Activated CD4-positive, alpha-beta T cell treated with anti-CD3 and anti-CD28 coated beads, Interleukin-2, amount 10 ng/mL, durations not matched to agents 24 days and 14 days (primary cell): ENCODE measurements at regions not wholly inside any gene's neighbourhood (a gene's known extent, or its start where the extent isn't known, plus 50 kb on each side); places are given as distances from the start of the nearest gene placed in this dataset.

Source experiments
- DNase-seq: peaks from one replicate; pipeline ENCODE4 v3.0.0; 2022
- H3K27ac Mint-ChIP-seq: one replicate; pipeline ENCODE4 v1.8.0; 2022; ENCODE audit warnings: mild to moderate bottlenecking, mixed read lengths
- H3K27me3 Mint-ChIP-seq: one replicate; pipeline ENCODE4 v1.8.0; 2022; ENCODE audit warnings: mixed read lengths
- H3K36me3 Mint-ChIP-seq: one replicate; pipeline ENCODE4 v1.8.0; 2022; ENCODE audit warnings: low read depth, mild to moderate bottlenecking, mixed read lengths
- H3K4me1 Mint-ChIP-seq: one replicate; pipeline ENCODE4 v1.8.0; 2021; ENCODE audit warnings: mixed read lengths
- H3K4me3 Mint-ChIP-seq: one replicate; pipeline ENCODE4 v1.8.0; 2022; ENCODE audit warnings: mild to moderate bottlenecking, moderate library complexity, mixed read lengths
- H3K9me3 Mint-ChIP-seq: one replicate; pipeline ENCODE4 v1.8.0; 2021; ENCODE audit warnings: mixed read lengths
- intact Hi-C: fragments of 100-400 bp; cut with micrococcal nuclease; formaldehyde crosslinking; loops from one replicate; pipeline ENCODE4 v1.15.1; 2023

DNA sequence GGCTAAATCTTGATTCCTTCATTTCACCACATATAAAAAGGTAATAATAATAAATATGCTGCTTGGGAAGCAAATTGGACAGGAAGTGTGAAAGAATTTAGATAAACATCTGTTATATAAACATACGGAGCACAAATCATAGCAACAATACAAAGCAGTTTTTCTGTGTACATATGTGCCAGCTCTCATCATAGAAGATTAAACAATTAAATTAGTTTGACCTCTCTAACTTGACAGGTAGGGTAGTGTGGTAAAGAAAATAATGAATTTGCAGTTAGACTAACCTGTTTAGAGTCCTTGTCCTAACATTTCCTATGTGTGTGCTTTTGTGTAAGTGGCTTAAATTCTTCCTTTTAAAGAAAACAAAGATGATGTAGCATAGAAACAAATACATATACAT is 995.7 kb upstream of the TENM4 start:
- intact Hi-C loops: no loop called here

DNA sequence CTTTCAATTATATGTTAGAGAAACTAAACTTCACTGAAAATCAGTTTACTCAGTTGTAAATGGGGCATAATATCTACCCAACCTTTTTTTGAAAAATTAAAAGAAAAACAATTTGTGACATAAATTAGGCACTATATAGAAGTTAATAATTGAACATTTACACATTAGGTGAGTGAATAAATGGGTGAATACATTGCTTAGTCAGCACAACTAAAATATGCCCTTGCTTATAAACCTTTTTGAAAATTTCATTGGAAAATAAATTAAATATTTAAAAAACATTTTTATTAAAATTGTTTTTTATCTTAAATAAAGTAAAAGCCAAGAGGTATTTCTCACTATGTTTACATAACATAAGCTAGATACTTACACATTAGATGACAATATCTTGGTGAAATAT is 994.5 kb upstream of the TENM4 start:
- intact Hi-C loops: no loop called here
- DNase-seq: no peak
- Mint-ChIP-seq H3K27me3 (no peaks in the 10 kb centered on the region), H3K4me3 (no peak overlapping the region), H3K36me3 (no peaks in the 10 kb centered on the region), H3K9me3 (no peaks in the 10 kb centered on the region), H3K4me1 (no peaks in the 10 kb centered on the region), H3K27ac (no peak overlapping the region)

More for the DNA sequence above, 995.7 kb upstream of the TENM4 start:
- Mint-ChIP-seq H3K27ac (no peak overlapping the region), H3K36me3 (no peaks in the 10 kb centered on the region), H3K27me3 (no peaks in the 10 kb centered on the region), H3K4me3 (no peak overlapping the region), H3K4me1 (no peaks in the 10 kb centered on the region), H3K9me3 (no peaks in the 10 kb centered on the region)
- no peak for DNase-seq

DNA sequence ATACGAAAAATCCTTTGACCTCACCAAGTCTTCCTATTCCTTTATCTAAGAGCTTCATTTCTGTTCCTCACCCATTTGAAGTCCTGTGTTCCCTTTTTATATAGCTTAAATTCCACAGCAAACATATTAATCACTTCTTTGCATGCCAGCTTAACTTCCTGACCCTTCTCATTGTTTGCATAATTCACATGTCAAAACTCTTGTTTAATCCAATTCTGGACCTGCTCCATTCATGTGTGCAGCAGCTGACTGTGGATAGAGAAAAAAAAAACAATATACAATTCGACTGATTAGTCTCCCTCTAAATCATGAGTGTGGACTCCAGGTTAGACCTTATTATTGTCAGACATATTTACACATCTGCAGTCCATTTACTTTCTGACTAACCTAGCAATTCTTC is 991.2 kb upstream of the TENM4 start:
- no peaks in the 10 kb centered on the region for H3K27me3 Mint-ChIP-seq
- DNase-seq: no peak
- no peaks in the 10 kb centered on the region for H3K4me1 Mint-ChIP-seq
- no peaks in the 10 kb centered on the region for H3K36me3 Mint-ChIP-seq
- no peak overlapping the region for H3K4me3 Mint-ChIP-seq
- no peak overlapping the region for H3K27ac Mint-ChIP-seq
- peaks cover 4% of the 10 kb centered on the region for H3K9me3 Mint-ChIP-seq
- intact Hi-C loops: no loop called here

DNA sequence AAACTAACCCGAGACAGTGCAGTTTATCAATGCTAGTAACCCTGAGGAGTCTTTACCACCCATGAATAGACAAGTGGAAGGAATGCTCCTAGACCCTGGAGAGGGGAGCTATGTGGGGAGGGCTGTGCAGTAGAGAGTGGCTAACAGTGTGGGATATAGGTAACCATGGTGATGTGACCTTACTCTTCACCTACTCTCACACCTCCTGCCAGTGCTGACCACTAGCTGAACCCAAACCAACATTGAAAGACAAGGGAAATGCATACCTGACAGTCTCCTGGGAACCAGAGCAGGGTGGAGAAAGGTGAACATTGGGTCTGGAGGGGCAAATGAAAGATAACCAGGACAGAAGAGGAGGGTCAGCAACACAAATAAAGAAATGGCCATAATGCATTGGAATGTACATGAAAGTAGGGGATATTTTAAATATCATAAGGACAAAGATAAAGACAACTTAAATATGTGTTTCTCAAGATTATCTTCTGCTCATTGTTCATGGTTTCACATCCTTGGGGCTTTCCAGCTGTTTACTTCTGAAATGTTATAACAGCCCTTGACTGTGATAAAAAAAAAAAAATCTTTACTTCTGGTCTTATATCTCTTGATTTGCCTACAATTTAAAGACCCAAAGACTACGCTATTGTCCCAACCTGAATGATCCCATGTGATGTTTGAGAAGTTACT is 983.3 kb upstream of the TENM4 start:
- intact Hi-C loops: no loop called here
- no peaks in the 10 kb centered on the region for H3K36me3 Mint-ChIP-seq
- H3K4me3 Mint-ChIP-seq: no peak overlapping the region
- no peak for DNase-seq
- H3K27me3 Mint-ChIP-seq: no peaks in the 10 kb centered on the region
- peaks cover 6% of the 10 kb centered on the region for H3K9me3 Mint-ChIP-seq
- no peak overlapping the region for H3K27ac Mint-ChIP-seq
- H3K4me1 Mint-ChIP-seq: no peaks in the 10 kb centered on the region

DNA sequence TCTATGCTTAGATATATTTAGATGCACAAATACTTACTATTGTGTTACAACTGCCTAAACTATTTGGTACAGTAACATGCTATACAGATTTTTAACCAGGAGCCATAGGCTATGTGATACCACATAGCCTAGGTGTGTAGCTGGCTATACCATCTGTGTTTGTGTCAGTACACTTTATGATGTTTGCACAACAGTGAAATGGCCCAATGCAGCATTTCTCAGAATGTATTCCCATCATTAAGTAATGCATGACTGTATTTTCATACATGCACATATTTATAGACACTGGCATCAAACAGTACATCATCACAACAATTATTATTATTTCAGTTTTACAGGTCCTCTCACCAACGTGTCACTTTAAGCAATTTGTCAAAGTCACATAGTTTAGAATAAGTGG is 979.5 kb upstream of the TENM4 start:
- H3K27ac Mint-ChIP-seq: no peak overlapping the region
- intact Hi-C loops: no loop called here
- no peaks in the 10 kb centered on the region for H3K4me1 Mint-ChIP-seq
- no peak for DNase-seq
- no peaks in the 10 kb centered on the region for H3K36me3 Mint-ChIP-seq
- H3K27me3 Mint-ChIP-seq: no peaks in the 10 kb centered on the region
- peaks cover 8% of the 10 kb centered on the region for H3K9me3 Mint-ChIP-seq
- H3K4me3 Mint-ChIP-seq: no peak overlapping the region

DNA sequence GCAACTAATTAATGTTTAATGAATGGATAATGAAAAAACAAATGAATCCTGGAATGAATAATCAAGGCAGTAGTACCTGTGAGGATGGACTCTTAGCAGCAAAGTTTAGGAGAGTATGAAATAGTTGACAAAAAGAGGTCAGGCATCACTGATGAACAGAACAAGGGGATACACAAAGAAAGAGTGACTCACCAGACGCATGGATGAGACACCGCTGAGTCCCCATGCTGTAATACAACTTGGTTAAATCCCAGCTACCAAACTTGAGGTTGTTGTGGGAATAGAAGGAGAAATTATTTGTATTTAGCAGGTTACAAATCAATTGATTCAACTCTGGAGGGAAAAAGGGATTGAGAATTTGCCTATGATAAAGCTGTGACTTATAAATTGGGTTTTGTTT is 976.9 kb upstream of the TENM4 start:
- H3K9me3 Mint-ChIP-seq: peaks cover 7% of the 10 kb centered on the region
- no peak for DNase-seq
- H3K27ac Mint-ChIP-seq: no peak overlapping the region
- H3K36me3 Mint-ChIP-seq: no peaks in the 10 kb centered on the region
- H3K4me3 Mint-ChIP-seq: no peak overlapping the region
- intact Hi-C loops: no loop called here
- no peaks in the 10 kb centered on the region for H3K27me3 Mint-ChIP-seq
- no peaks in the 10 kb centered on the region for H3K4me1 Mint-ChIP-seq

DNA sequence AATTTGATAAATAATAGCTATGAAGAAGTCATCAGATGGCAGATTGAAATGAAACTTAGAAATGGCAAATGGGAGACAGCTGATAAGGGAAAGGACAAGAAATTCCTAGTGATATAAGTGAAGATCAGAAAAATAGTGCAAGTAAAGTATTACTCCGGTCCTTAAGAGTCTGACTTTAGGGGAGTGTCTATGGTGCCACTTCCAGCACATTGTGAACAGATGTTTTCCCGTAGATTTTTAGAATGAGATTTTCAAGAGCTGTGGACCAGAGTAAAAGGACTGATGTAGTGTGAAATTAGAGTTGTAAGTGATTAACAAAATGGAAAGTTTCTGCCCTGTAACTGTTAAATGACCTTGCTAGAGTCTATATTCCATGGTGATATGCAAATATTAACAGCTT is 974.8 kb upstream of the TENM4 start:
- peaks cover 7% of the 10 kb centered on the region for H3K9me3 Mint-ChIP-seq
- H3K36me3 Mint-ChIP-seq: no peaks in the 10 kb centered on the region
- DNase-seq: no peak
- intact Hi-C loops: no loop called here
- no peak overlapping the region for H3K4me3 Mint-ChIP-seq
- no peaks in the 10 kb centered on the region for H3K27me3 Mint-ChIP-seq
- no peaks in the 10 kb centered on the region for H3K4me1 Mint-ChIP-seq
- no peak overlapping the region for H3K27ac Mint-ChIP-seq

DNA sequence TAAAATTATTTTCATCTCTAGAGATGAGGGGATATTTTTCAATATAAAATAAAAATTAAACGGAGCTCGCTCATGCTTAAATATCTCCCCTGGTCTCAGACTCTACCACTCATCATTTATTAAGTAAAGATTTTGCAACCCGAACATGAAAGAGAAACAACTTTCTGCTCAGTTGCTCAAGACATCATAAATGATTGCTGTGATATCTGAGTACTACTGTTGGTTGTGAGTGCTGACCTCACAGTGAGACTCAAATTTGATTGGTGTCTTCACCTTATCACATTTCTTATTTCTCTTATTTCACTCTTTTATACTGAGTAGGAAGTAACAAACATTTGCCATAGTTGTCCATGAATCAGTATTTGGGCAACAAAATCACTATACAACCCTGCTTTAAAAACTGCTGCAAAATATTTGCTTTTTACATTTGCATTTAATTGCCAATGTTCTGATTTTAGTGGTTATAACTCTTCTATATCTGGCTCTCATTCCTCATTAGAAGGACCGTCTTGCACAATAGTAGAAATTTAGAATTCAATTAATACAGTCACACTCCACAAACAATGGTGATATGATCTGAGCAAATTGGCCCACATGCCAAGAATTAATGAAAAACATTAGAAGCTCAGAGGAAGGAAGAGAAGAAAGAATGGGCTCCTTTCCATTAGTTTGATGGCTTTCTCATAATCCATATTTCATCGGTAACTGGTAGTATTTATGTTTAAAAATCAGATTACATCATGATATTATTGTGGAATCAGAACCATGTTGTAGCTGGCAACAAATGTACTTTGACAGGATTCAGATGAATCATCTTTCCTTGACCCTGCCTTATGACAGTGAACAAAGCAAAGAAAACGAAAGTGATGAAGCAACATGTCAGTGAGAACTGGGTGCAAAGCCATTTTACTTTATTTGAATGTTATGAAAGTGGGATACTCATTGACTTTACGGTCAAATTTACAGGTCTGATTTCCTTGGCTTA is 973.6 kb upstream of the TENM4 start:
- H3K4me3 Mint-ChIP-seq: no peak overlapping the region
- H3K27me3 Mint-ChIP-seq: no peaks in the 10 kb centered on the region
- DNase-seq: no peak
- intact Hi-C loops: no loop called here
- no peak overlapping the region for H3K27ac Mint-ChIP-seq
- H3K36me3 Mint-ChIP-seq: no peaks in the 10 kb centered on the region
- no peaks in the 10 kb centered on the region for H3K4me1 Mint-ChIP-seq
- peaks cover 11% of the 10 kb centered on the region for H3K9me3 Mint-ChIP-seq

DNA sequence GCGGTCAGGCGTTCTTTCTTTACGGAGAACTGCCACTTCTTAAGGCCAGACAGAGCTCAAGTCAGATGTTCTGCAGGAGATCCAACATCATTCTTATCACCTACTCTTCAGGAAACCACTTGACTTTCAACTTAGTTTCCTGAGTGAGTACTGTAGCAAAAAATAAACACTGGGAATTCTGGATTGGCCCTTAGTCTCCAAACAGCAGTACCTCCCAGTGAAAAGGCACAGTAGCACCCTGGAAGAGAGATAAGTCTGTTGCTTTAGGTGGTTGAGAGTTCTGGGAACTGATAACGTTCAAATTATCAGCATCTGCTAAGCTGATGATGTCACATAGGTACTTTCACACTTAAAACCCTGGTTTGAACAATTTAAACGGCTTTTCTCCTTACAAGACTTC is 971.8 kb upstream of the TENM4 start:
- Mint-ChIP-seq H3K27ac (no peak overlapping the region), H3K36me3 (no peaks in the 10 kb centered on the region), H3K4me1 (no peaks in the 10 kb centered on the region), H3K4me3 (no peak overlapping the region), H3K27me3 (no peaks in the 10 kb centered on the region), H3K9me3 (peaks cover 19% of the 10 kb centered on the region)
- no peak for DNase-seq
- intact Hi-C loops: no loop called here

DNA sequence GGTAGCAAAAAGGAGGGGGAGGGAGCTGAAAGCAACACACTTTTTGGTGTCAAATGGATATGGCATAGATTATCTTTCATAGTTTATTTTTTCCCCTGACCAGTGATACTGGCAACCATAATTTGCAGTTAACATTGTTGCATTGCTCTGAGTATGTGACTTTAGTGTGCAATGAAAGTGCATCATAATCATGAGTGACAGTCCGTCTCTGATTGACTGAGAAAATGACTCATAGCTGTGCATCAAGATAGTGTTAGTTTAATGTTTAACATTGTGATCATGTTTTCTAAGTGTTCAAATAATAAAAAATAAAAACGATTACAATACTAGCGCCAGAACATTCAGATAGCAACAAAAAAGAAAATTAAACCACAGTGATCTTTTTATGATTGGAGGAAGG is 952.4 kb upstream of the TENM4 start:
- Mint-ChIP-seq H3K9me3 (peaks cover 6% of the 10 kb centered on the region), H3K4me3 (no peak overlapping the region), H3K36me3 (no peaks in the 10 kb centered on the region), H3K27me3 (no peaks in the 10 kb centered on the region), H3K4me1 (no peaks in the 10 kb centered on the region), H3K27ac (no peak overlapping the region)
- no peak for DNase-seq
- intact Hi-C loops: no loop called here

DNA sequence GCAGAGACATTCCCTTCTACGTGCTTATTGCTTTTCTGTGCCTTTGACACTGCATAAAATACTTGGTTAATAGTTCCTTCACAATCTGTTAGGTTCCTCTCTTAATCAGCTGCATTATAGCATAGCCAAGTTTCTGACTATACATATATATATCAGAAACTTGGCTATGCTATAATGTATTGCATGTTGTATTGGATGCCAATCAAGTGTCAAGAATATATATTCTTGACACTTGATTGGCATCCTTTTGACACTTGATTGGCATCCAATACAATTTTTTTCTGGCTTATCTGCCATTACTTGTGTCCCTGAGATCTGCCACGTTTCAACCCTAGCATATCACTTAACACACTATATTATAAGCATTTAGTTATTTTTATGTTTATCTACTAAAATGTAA is 949.7 kb upstream of the TENM4 start:
- Mint-ChIP-seq H3K27ac (no peak overlapping the region), H3K36me3 (no peaks in the 10 kb centered on the region), H3K9me3 (peaks cover 9% of the 10 kb centered on the region), H3K27me3 (no peaks in the 10 kb centered on the region), H3K4me1 (no peaks in the 10 kb centered on the region), H3K4me3 (no peak overlapping the region)
- intact Hi-C loops: no loop called here
- DNase-seq: no peak

DNA sequence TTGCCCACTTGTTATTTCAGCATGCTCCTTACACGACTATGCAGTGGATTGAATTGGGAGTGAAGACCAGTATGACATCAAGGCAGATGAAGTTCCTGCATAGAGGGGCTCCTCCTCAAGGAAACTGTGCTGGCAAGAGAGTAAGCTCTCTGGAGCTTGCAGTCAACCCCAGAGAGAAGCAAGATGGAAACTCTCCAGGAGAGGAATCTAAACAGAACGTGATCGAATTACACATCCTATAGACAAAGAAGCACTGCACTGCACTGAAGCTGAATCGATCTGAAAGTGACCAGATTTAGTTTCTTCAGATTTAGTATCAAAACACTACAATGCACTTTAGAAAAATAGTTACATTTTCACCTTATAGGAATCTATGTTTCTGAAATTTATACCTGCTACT is 947.7 kb upstream of the TENM4 start:
- no peak for DNase-seq
- H3K27me3 Mint-ChIP-seq: no peaks in the 10 kb centered on the region
- intact Hi-C loops: no loop called here
- H3K36me3 Mint-ChIP-seq: no peaks in the 10 kb centered on the region
- no peak overlapping the region for H3K4me3 Mint-ChIP-seq
- peaks cover 9% of the 10 kb centered on the region for H3K9me3 Mint-ChIP-seq
- H3K4me1 Mint-ChIP-seq: no peaks in the 10 kb centered on the region
- H3K27ac Mint-ChIP-seq: no peak overlapping the region

DNA sequence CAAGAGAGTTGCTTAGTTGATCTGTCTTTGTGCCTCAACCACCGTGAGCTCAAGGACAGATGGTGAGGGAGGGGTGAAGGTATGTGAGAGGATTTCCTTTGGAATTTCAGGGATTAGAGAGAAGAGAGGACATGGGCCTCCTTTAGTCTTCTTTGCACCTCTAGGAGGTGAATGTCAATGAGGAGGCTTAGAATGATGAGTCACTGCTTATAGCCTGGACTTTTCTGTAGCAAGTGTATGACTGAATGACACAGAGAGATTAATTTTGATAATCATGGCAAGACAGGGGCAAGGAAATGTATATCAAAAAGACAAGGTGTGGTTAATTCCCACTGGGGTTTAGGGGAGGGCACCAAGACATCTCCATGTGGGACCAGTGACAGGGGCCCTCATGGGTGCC is 947.3 kb upstream of the TENM4 start:
- Mint-ChIP-seq H3K4me3 (no peak overlapping the region), H3K4me1 (no peaks in the 10 kb centered on the region), H3K36me3 (no peaks in the 10 kb centered on the region), H3K27ac (no peak overlapping the region), H3K9me3 (peaks cover 9% of the 10 kb centered on the region), H3K27me3 (no peaks in the 10 kb centered on the region)
- intact Hi-C loops: no loop called here
- DNase-seq: no peak

DNA sequence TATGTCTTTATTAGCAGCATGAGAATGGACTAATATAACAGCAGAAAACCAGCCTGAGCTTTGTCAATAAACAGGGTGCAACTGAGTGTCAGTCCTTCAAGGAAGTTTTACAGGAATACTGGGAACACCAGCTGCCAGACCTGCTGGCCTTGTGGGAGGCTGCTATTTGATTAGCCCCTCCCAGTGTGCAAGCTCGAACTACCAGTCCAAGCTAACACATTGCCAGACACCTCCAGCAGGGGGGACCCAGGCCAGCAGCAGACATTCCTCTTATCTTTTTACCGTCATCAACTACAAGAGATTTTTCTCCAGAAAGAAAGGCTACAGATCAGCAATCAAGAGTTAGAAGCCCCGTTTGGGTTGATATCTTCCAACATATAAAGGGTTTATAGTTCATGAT is 942.8 kb upstream of the TENM4 start:
- Mint-ChIP-seq H3K36me3 (no peaks in the 10 kb centered on the region), H3K4me1 (no peaks in the 10 kb centered on the region), H3K27me3 (no peaks in the 10 kb centered on the region), H3K9me3 (peaks cover 3% of the 10 kb centered on the region), H3K4me3 (no peak overlapping the region), H3K27ac (no peak overlapping the region)
- intact Hi-C loops: no loop called here
- no peak for DNase-seq
